ENCODE measurements at regions not wholly inside any gene's neighbourhood (a gene's known extent, or its start where the extent isn't known, plus 50 kb on each side); places are given as distances from the start of the nearest gene placed in this dataset.

DNA sequence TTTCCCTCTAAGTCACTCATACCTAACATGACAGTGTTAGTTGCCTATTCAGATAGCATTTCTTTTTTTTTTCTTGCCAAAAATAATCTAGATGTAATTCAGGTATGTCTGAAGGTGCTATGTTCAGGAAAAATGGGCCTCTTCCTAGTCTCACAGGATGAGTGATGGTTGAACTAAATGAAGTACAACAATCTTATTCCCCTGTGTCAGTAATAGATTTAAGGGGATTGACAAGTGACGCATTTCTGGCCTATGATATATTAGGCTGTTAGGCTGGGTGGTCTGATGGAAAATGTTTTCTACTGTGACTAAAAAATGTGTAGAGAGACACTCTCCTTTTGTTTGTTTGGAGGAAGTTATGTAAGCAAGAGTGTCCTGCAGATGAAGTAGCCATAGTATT is 878.7 kb upstream of the SLITRK1 start:
- H3K36me3 Mint-ChIP-seq (ENCODE audit: insufficient read depth, unreplicated experiment), result no peaks in the 10 kb centered on the region
- H3K27me3 Mint-ChIP-seq (ENCODE audit: insufficient read depth, unreplicated experiment), result peaks cover 4% of the 10 kb centered on the region
- Histone ChIP-seq H3K4me1 (no peaks in the 10 kb centered on the region), H3K36me3 (ENCODE audit: control insufficient read depth, insufficient read depth, low read length) (no peaks in the 10 kb centered on the region), H3K9me3 (no peaks in the 10 kb centered on the region), H3K27me3 (replicated peaks; ENCODE audit: control insufficient read depth, insufficient read depth, low read length) (no peaks in the 10 kb centered on the region), H3K4me3 (ENCODE audit: low read depth, low read length) (no peak overlapping the region)
- H3K9me3 Mint-ChIP-seq (ENCODE audit: unreplicated experiment), result no peaks in the 10 kb centered on the region
- ChIA-PET CTCF (no interaction called here), POLR2A (no interaction called here)
- no peaks in the 10 kb centered on the region for H3K4me1 Mint-ChIP-seq (ENCODE audit: low read depth, unreplicated experiment)
- H3K27ac Mint-ChIP-seq (ENCODE audit: unreplicated experiment), result no peak overlapping the region
- intact Hi-C loops (cut with micrococcal nuclease; ENCODE audit: unreplicated experiment), result no loop called here
- H3K4me3 Mint-ChIP-seq (ENCODE audit: unreplicated experiment), result no peak overlapping the region
- no TSS peak for BruUV-seq (replicated peaks)
- no peak for DNase-seq
- TF ChIP-seq, protein P1, sequence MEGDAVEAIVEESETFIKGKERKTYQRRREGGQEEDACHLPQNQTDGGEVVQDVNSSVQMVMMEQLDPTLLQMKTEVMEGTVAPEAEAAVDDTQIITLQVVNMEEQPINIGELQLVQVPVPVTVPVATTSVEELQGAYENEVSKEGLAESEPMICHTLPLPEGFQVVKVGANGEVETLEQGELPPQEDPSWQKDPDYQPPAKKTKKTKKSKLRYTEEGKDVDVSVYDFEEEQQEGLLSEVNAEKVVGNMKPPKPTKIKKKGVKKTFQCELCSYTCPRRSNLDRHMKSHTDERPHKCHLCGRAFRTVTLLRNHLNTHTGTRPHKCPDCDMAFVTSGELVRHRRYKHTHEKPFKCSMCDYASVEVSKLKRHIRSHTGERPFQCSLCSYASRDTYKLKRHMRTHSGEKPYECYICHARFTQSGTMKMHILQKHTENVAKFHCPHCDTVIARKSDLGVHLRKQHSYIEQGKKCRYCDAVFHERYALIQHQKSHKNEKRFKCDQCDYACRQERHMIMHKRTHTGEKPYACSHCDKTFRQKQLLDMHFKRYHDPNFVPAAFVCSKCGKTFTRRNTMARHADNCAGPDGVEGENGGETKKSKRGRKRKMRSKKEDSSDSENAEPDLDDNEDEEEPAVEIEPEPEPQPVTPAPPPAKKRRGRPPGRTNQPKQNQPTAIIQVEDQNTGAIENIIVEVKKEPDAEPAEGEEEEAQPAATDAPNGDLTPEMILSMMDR (IDR thresholded peaks at IDR 0.05; ENCODE audit: insufficient read depth in 1 of 2, low read depth in 1 of 2, low read length in 1 of 2, severe bottlenecking in 1 of 2, unreplicated experiment in 1 of 2), result no peak

- no peaks in the 10 kb centered on the region for H3K4me1 ChIP-seq
- Mint-ChIP-seq H3K4me3 (ENCODE audit: unreplicated experiment) (no peak overlapping the region), H3K4me1 (ENCODE audit: low read depth, unreplicated experiment) (no peaks in the 10 kb centered on the region), H3K9me3 (ENCODE audit: unreplicated experiment) (no peaks in the 10 kb centered on the region), H3K27ac (ENCODE audit: unreplicated experiment) (no peak overlapping the region), H3K36me3 (ENCODE audit: insufficient read depth, unreplicated experiment) (no peaks in the 10 kb centered on the region), H3K27me3 (ENCODE audit: insufficient read depth, unreplicated experiment) (peaks cover 3% of the 10 kb centered on the region)
- no peaks in the 10 kb centered on the region for H3K27me3 ChIP-seq (replicated peaks; ENCODE audit: control insufficient read depth, insufficient read depth, low read length)
- BruUV-seq (replicated peaks), result no TSS peak
- no peak overlapping the region for H3K4me3 ChIP-seq (ENCODE audit: low read depth, low read length)
- H3K36me3 ChIP-seq (ENCODE audit: control insufficient read depth, insufficient read depth, low read length), result no peaks in the 10 kb centered on the region
- POLR2A ChIA-PET, result no interaction called here
- CTCF ChIA-PET, result no interaction called here
- H3K9me3 ChIP-seq, result no peaks in the 10 kb centered on the region
- intact Hi-C loops (cut with micrococcal nuclease; ENCODE audit: unreplicated experiment), result no loop called here
- TF ChIP-seq, protein P1 (IDR thresholded peaks at IDR 0.05; ENCODE audit: insufficient read depth in 1 of 2, low read depth in 1 of 2, low read length in 1 of 2, severe bottlenecking in 1 of 2, unreplicated experiment in 1 of 2), result no peak
- no peak for DNase-seq
Observed at GRCh38 chr13:84749126-84749525, 866.9 kb upstream of the SLITRK1 start.

DNA sequence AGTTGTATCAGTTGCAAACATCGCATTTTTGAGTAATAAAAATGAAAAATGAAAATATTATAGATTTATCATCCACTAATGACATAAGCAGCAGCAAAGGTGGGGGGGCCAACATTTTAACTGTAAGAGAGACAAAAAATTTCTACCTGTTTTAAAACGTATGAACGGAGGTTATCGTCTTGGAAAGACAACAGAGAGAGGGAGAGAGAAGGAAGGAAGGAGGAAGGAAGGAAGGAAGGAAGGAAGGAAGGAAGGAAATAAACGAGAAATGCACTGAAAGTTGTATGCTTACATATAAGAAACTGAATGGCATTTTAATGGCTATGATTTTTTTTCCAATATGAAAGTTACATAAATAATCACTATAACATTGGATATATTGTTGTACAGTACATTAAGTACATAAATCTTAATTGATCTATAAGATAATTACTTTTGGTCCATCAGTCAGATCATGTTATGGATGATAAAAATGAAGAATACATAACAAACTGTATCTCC is 862.8 kb upstream of the SLITRK1 start:
- POLR2A ChIA-PET, result no interaction called here
- CTCF ChIA-PET, result no interaction called here
- H3K27me3 ChIP-seq (replicated peaks; ENCODE audit: control insufficient read depth, insufficient read depth, low read length), result no peaks in the 10 kb centered on the region

More for the DNA sequence above, 862.8 kb upstream of the SLITRK1 start:
- H3K4me3 ChIP-seq (ENCODE audit: low read depth, low read length), result no peak overlapping the region
- Mint-ChIP-seq H3K27ac (ENCODE audit: unreplicated experiment) (no peak overlapping the region), H3K36me3 (ENCODE audit: insufficient read depth, unreplicated experiment) (no peaks in the 10 kb centered on the region), H3K27me3 (ENCODE audit: insufficient read depth, unreplicated experiment) (peaks cover 5% of the 10 kb centered on the region), H3K9me3 (ENCODE audit: unreplicated experiment) (no peaks in the 10 kb centered on the region), H3K4me3 (ENCODE audit: unreplicated experiment) (no peak overlapping the region), H3K4me1 (ENCODE audit: low read depth, unreplicated experiment) (no peaks in the 10 kb centered on the region)
- no peaks in the 10 kb centered on the region for H3K9me3 ChIP-seq
- BruUV-seq (replicated peaks), result no TSS peak
- H3K36me3 ChIP-seq (ENCODE audit: control insufficient read depth, insufficient read depth, low read length), result no peaks in the 10 kb centered on the region
- no peaks in the 10 kb centered on the region for H3K4me1 ChIP-seq
- TF ChIP-seq, protein P1 (IDR thresholded peaks at IDR 0.05; ENCODE audit: insufficient read depth in 1 of 2, low read depth in 1 of 2, low read length in 1 of 2, severe bottlenecking in 1 of 2, unreplicated experiment in 1 of 2), result no peak
- DNase-seq, result no peak
- intact Hi-C loops (cut with micrococcal nuclease; ENCODE audit: unreplicated experiment), result no loop called here

All from Caco-2 (cell line).